ENCODE measurements at regions not wholly inside any gene's neighbourhood (a gene's known extent, or its start where the extent isn't known, plus 50 kb on each side); places are given as distances from the start of the nearest gene placed in this dataset.
"Not testable (repeated sequence)": the region's sequence is repeated elsewhere in the genome, so short reads cannot be mapped to it uniquely, and the experiment has no call there.

- DNase-seq, result no peak
Measured at GRCh38 chr10:81108516-81109199, 571.0 kb downstream of the SH2D4B start.

GRCh38 chr10:81109200-81109752 is 571.6 kb downstream of the SH2D4B start:
- no peak for DNase-seq

GRCh38 chr10:81116201-81116600 is 578.5 kb downstream of the SH2D4B start:
- DNase-seq, result no peak

GRCh38 chr10:81116990-81117389 is 579.3 kb downstream of the SH2D4B start:
- no peak for DNase-seq

- no peak for DNase-seq
Measured at GRCh38 chr10:81127931-81128330, 590.2 kb downstream of the SH2D4B start.

- DNase-seq, result no peak
Measured at GRCh38 chr10:81130014-81130413, 592.3 kb downstream of the SH2D4B start.

GRCh38 chr10:81135851-81136250 is 598.1 kb downstream of the SH2D4B start:
- no peak for DNase-seq

GRCh38 chr10:81136261-81136660 is 598.6 kb downstream of the SH2D4B start:
- no peak for DNase-seq

- DNase-seq, result no peak
Measured at GRCh38 chr10:81145975-81146374, 608.3 kb downstream of the SH2D4B start.

- no peak for DNase-seq
Measured at GRCh38 chr10:81146436-81146835, 608.7 kb downstream of the SH2D4B start.

GRCh38 chr10:81152656-81153055 is 615.0 kb downstream of the SH2D4B start:
- no peak for DNase-seq

GRCh38 chr10:81157681-81158080 is 620.0 kb downstream of the SH2D4B start:
- no peak for DNase-seq

GRCh38 chr10:81177651-81178244 is 640.0 kb downstream of the SH2D4B start:
- DNase-seq, result no peak

- DNase-seq, result no peak
Measured at GRCh38 chr10:81179324-81179723, 641.6 kb downstream of the SH2D4B start.

GRCh38 chr10:81179805-81180452 is 642.2 kb downstream of the SH2D4B start:
- peak; percentile 1 for DNase-seq

- no peak for DNase-seq
Measured at GRCh38 chr10:81182296-81182695, 644.6 kb downstream of the SH2D4B start.

- no peak for DNase-seq
Measured at GRCh38 chr10:81192221-81192788, 654.6 kb downstream of the SH2D4B start.

- DNase-seq, result no peak
Measured at GRCh38 chr10:81200801-81201200, 663.1 kb downstream of the SH2D4B start.

GRCh38 chr10:81207359-81207758 is 667.6 kb upstream of the NRG3 start:
- not testable (repeated sequence) for DNase-seq

- no peak for DNase-seq
Measured at GRCh38 chr10:81213370-81213769, 661.6 kb upstream of the NRG3 start.

GRCh38 chr10:81215498-81215897 is 659.5 kb upstream of the NRG3 start:
- no peak for DNase-seq

- no peak for DNase-seq
Measured at GRCh38 chr10:81216949-81217348, 658.0 kb upstream of the NRG3 start.

- DNase-seq, result no peak
Measured at GRCh38 chr10:81218307-81218706, 656.7 kb upstream of the NRG3 start.
